ENCODE measurements at regions not wholly inside any gene's neighbourhood (a gene's known extent, or its start where the extent isn't known, plus 50 kb on each side); places are given as distances from the start of the nearest gene placed in this dataset.

- Histone ChIP-seq H3K4me1 (ENCODE audit: control insufficient read depth, insufficient read depth, low read length) (peaks cover 9% of the 10 kb centered on the region), H3K4me3 (ENCODE audit: low read depth, low read length) (no peak overlapping the region), H3K9me3 (ENCODE audit: control insufficient read depth, insufficient read depth, low read length) (no peaks in the 10 kb centered on the region), H3K36me3 (ENCODE audit: control insufficient read depth, insufficient read depth, low read length) (no peaks in the 10 kb centered on the region), H3K27me3 (ENCODE audit: control insufficient read depth, insufficient read depth, low read length) (no peaks in the 10 kb centered on the region), H3K9ac (ENCODE audit: low read depth, low read length) (no peak overlapping the region)
These were observed 514.0 kb upstream of the KLF4 start for GRCh38 chr9:108003526-108003925.

GRCh38 chr9:108002371-108002956, 512.9 kb upstream of the KLF4 start:
- Histone ChIP-seq H3K36me3 (ENCODE audit: control insufficient read depth, insufficient read depth, low read length) (no peaks in the 10 kb centered on the region), H3K4me1 (ENCODE audit: control insufficient read depth, insufficient read depth, low read length) (peaks cover 11% of the 10 kb centered on the region), H3K4me3 (ENCODE audit: low read depth, low read length) (no peak overlapping the region), H3K27me3 (ENCODE audit: control insufficient read depth, insufficient read depth, low read length) (no peaks in the 10 kb centered on the region), H3K9ac (ENCODE audit: low read depth, low read length) (no peak overlapping the region), H3K9me3 (ENCODE audit: control insufficient read depth, insufficient read depth, low read length) (no peaks in the 10 kb centered on the region)

GRCh38 chr9:108001237-108001636, 511.7 kb upstream of the KLF4 start:
- no peaks in the 10 kb centered on the region for H3K27me3 ChIP-seq (ENCODE audit: control insufficient read depth, insufficient read depth, low read length)
- no peaks in the 10 kb centered on the region for H3K9me3 ChIP-seq (ENCODE audit: control insufficient read depth, insufficient read depth, low read length)
- H3K9ac ChIP-seq (ENCODE audit: low read depth, low read length) = no peak overlapping the region
- no peak overlapping the region for H3K4me3 ChIP-seq (ENCODE audit: low read depth, low read length)
- peaks cover 11% of the 10 kb centered on the region for H3K4me1 ChIP-seq (ENCODE audit: control insufficient read depth, insufficient read depth, low read length)
- H3K36me3 ChIP-seq (ENCODE audit: control insufficient read depth, insufficient read depth, low read length) = no peaks in the 10 kb centered on the region

- H3K36me3 ChIP-seq (ENCODE audit: control insufficient read depth, insufficient read depth, low read length) = no peaks in the 10 kb centered on the region
- H3K4me3 ChIP-seq (ENCODE audit: low read depth, low read length) = no peak overlapping the region
- no peaks in the 10 kb centered on the region for H3K27me3 ChIP-seq (ENCODE audit: control insufficient read depth, insufficient read depth, low read length)
- H3K4me1 ChIP-seq (ENCODE audit: control insufficient read depth, insufficient read depth, low read length) = peaks cover 11% of the 10 kb centered on the region
- no peaks in the 10 kb centered on the region for H3K9me3 ChIP-seq (ENCODE audit: control insufficient read depth, insufficient read depth, low read length)
- H3K9ac ChIP-seq (ENCODE audit: low read depth, low read length) = no peak overlapping the region
These were observed 510.3 kb upstream of the KLF4 start for GRCh38 chr9:107999890-108000289.

GRCh38 chr9:107999011-107999410, 509.4 kb upstream of the KLF4 start:
- Histone ChIP-seq H3K4me1 (ENCODE audit: control insufficient read depth, insufficient read depth, low read length) (peaks cover 11% of the 10 kb centered on the region), H3K9me3 (ENCODE audit: control insufficient read depth, insufficient read depth, low read length) (no peaks in the 10 kb centered on the region), H3K27me3 (ENCODE audit: control insufficient read depth, insufficient read depth, low read length) (no peaks in the 10 kb centered on the region), H3K9ac (ENCODE audit: low read depth, low read length) (no peak overlapping the region), H3K4me3 (ENCODE audit: low read depth, low read length) (no peak overlapping the region), H3K36me3 (ENCODE audit: control insufficient read depth, insufficient read depth, low read length) (no peaks in the 10 kb centered on the region)

- Histone ChIP-seq H3K4me3 (ENCODE audit: low read depth, low read length) (no peak overlapping the region), H3K9me3 (ENCODE audit: control insufficient read depth, insufficient read depth, low read length) (no peaks in the 10 kb centered on the region), H3K9ac (ENCODE audit: low read depth, low read length) (no peak overlapping the region), H3K4me1 (ENCODE audit: control insufficient read depth, insufficient read depth, low read length) (peaks cover 11% of the 10 kb centered on the region), H3K27me3 (ENCODE audit: control insufficient read depth, insufficient read depth, low read length) (no peaks in the 10 kb centered on the region), H3K36me3 (ENCODE audit: control insufficient read depth, insufficient read depth, low read length) (no peaks in the 10 kb centered on the region)
These were observed 505.1 kb upstream of the KLF4 start for GRCh38 chr9:107994648-107995047.

- H3K9me3 ChIP-seq (ENCODE audit: control insufficient read depth, insufficient read depth, low read length) = no peaks in the 10 kb centered on the region
- H3K36me3 ChIP-seq (ENCODE audit: control insufficient read depth, insufficient read depth, low read length) = no peaks in the 10 kb centered on the region
- H3K4me3 ChIP-seq (ENCODE audit: low read depth, low read length) = no peak overlapping the region
- H3K9ac ChIP-seq (ENCODE audit: low read depth, low read length) = no peak overlapping the region
- no peaks in the 10 kb centered on the region for H3K4me1 ChIP-seq (ENCODE audit: control insufficient read depth, insufficient read depth, low read length)
- H3K27me3 ChIP-seq (ENCODE audit: control insufficient read depth, insufficient read depth, low read length) = no peaks in the 10 kb centered on the region
These were observed 502.7 kb upstream of the KLF4 start for GRCh38 chr9:107992271-107992670.

GRCh38 chr9:107991581-107991980, 502.0 kb upstream of the KLF4 start:
- Histone ChIP-seq H3K27me3 (ENCODE audit: control insufficient read depth, insufficient read depth, low read length) (no peaks in the 10 kb centered on the region), H3K36me3 (ENCODE audit: control insufficient read depth, insufficient read depth, low read length) (no peaks in the 10 kb centered on the region), H3K4me1 (ENCODE audit: control insufficient read depth, insufficient read depth, low read length) (no peaks in the 10 kb centered on the region), H3K9me3 (ENCODE audit: control insufficient read depth, insufficient read depth, low read length) (no peaks in the 10 kb centered on the region), H3K4me3 (ENCODE audit: low read depth, low read length) (no peak overlapping the region), H3K9ac (ENCODE audit: low read depth, low read length) (no peak overlapping the region)

- H3K36me3 ChIP-seq (ENCODE audit: control insufficient read depth, insufficient read depth, low read length) = no peaks in the 10 kb centered on the region
- H3K27me3 ChIP-seq (ENCODE audit: control insufficient read depth, insufficient read depth, low read length) = no peaks in the 10 kb centered on the region
- no peaks in the 10 kb centered on the region for H3K4me1 ChIP-seq (ENCODE audit: control insufficient read depth, insufficient read depth, low read length)
- H3K9me3 ChIP-seq (ENCODE audit: control insufficient read depth, insufficient read depth, low read length) = no peaks in the 10 kb centered on the region
- H3K9ac ChIP-seq (ENCODE audit: low read depth, low read length) = no peak overlapping the region
- H3K4me3 ChIP-seq (ENCODE audit: low read depth, low read length) = no peak overlapping the region
These were observed 500.0 kb upstream of the KLF4 start for GRCh38 chr9:107989544-107989943.

GRCh38 chr9:107989099-107989498, 499.5 kb upstream of the KLF4 start:
- no peaks in the 10 kb centered on the region for H3K9me3 ChIP-seq (ENCODE audit: control insufficient read depth, insufficient read depth, low read length)
- H3K4me1 ChIP-seq (ENCODE audit: control insufficient read depth, insufficient read depth, low read length) = no peaks in the 10 kb centered on the region

GRCh38 chr9:107984956-107985355, 495.4 kb upstream of the KLF4 start:
- Histone ChIP-seq H3K27me3 (ENCODE audit: control insufficient read depth, insufficient read depth, low read length) (no peaks in the 10 kb centered on the region), H3K4me3 (ENCODE audit: low read depth, low read length) (no peak overlapping the region), H3K9me3 (ENCODE audit: control insufficient read depth, insufficient read depth, low read length) (no peaks in the 10 kb centered on the region), H3K36me3 (ENCODE audit: control insufficient read depth, insufficient read depth, low read length) (no peaks in the 10 kb centered on the region), H3K4me1 (ENCODE audit: control insufficient read depth, insufficient read depth, low read length) (no peaks in the 10 kb centered on the region), H3K9ac (ENCODE audit: low read depth, low read length) (no peak overlapping the region)

More at GRCh38 chr9:107989099-107989498, 499.5 kb upstream of the KLF4 start:
- H3K9ac ChIP-seq (ENCODE audit: low read depth, low read length) = no peak overlapping the region
- no peaks in the 10 kb centered on the region for H3K36me3 ChIP-seq (ENCODE audit: control insufficient read depth, insufficient read depth, low read length)
- no peak overlapping the region for H3K4me3 ChIP-seq (ENCODE audit: low read depth, low read length)
- H3K27me3 ChIP-seq (ENCODE audit: control insufficient read depth, insufficient read depth, low read length) = no peaks in the 10 kb centered on the region

GRCh38 chr9:107983762-107984161, 494.2 kb upstream of the KLF4 start:
- Histone ChIP-seq H3K9me3 (ENCODE audit: control insufficient read depth, insufficient read depth, low read length) (no peaks in the 10 kb centered on the region), H3K27me3 (ENCODE audit: control insufficient read depth, insufficient read depth, low read length) (no peaks in the 10 kb centered on the region), H3K9ac (ENCODE audit: low read depth, low read length) (no peak overlapping the region), H3K4me3 (ENCODE audit: low read depth, low read length) (no peak overlapping the region), H3K4me1 (ENCODE audit: control insufficient read depth, insufficient read depth, low read length) (no peaks in the 10 kb centered on the region), H3K36me3 (ENCODE audit: control insufficient read depth, insufficient read depth, low read length) (no peaks in the 10 kb centered on the region)

Measured in iPS-15b (cell line).